CD8-positive, alpha-beta memory T cell (primary cell): ENCODE measurements at regions not wholly inside any gene's neighbourhood (a gene's known extent, or its start where the extent isn't known, plus 50 kb on each side); places are given as distances from the start of the nearest gene placed in this dataset.
A peak's percentile ranks its signal among the peaks of the same experiment; 100 is the strongest.

Source experiments
- CTCF ChIA-PET: fragments of 350-600 bp; sonication (Branson Sonifier 250); formaldehyde crosslinking; loops from one replicate; lab custom pipeline; 2021; ENCODE audit warnings: antibody characterized with exemption; lab: Charles Lee
- POLR2A ChIA-PET: fragments of 350-600 bp; sonication (Branson Sonifier 250); formaldehyde crosslinking; loops from one replicate; lab custom pipeline; 2021; ENCODE audit warnings: antibody characterized with exemption; lab: Charles Lee
- DNase-seq, 5 donors: peaks; one replicate each; pipeline versions ENCODE4 v3.0.0 to v3.0.0-alpha.2; 2020 to 2022; ENCODE audit warnings: mixed read lengths in 1 of 5
- H3K27ac ChIP-seq: one replicate; pipeline ENCODE4 v1.7.0; 2013; ENCODE audit warnings: low read depth, mild to moderate bottlenecking, low read length, moderate library complexity
- H3K27me3 ChIP-seq: 2 replicates; pipeline ENCODE4 v1.7.0; 2013; ENCODE audit warnings: low read length, mild to moderate bottlenecking; ENCODE audit not compliant: insufficient read depth, poor library complexity, severe bottlenecking
- H3K36me3 ChIP-seq: 2 replicates; pipeline ENCODE4 v1.7.0; 2013; ENCODE audit warnings: mild to moderate bottlenecking, low read length, moderate library complexity; ENCODE audit not compliant: insufficient read depth
- H3K4me1 ChIP-seq: 2 replicates; pipeline ENCODE4 v1.7.0; 2013; ENCODE audit warnings: mild to moderate bottlenecking, low read length, moderate library complexity; ENCODE audit not compliant: insufficient read depth
- H3K4me3 ChIP-seq: 2 replicates; pipeline ENCODE4 v1.7.0; 2013; ENCODE audit warnings: mild to moderate bottlenecking, low read length
- H3K9me3 ChIP-seq: 2 replicates; pipeline ENCODE4 v1.7.0; 2013; ENCODE audit warnings: mild to moderate bottlenecking, low read length
- H3K27ac Mint-ChIP-seq, 8 donors: one replicate each; pipeline ENCODE4 v1.8.0; 2020 to 2021; ENCODE audit warnings: mixed read lengths in 8 of 8, mild to moderate bottlenecking in 6 of 8, inconsistent platforms in 3 of 8, moderate library complexity in 3 of 8
- H3K27me3 Mint-ChIP-seq, 2 donors: one replicate each; pipeline ENCODE4 v1.8.0; 2020 to 2021; ENCODE audit warnings: mixed read lengths in 2 of 2, mild to moderate bottlenecking in 1 of 2, moderate library complexity in 1 of 2
- H3K36me3 Mint-ChIP-seq, 3 donors: one replicate each; pipeline ENCODE4 v1.8.0; 2020 to 2021; ENCODE audit warnings: mixed read lengths in 3 of 3, inconsistent platforms in 1 of 3, mild to moderate bottlenecking in 1 of 3
- H3K4me1 Mint-ChIP-seq, 3 donors: one replicate each; pipeline ENCODE4 v1.8.0; 2020 to 2021; ENCODE audit warnings: mixed read lengths in 3 of 3, inconsistent platforms in 1 of 3, mild to moderate bottlenecking in 1 of 3
- H3K4me3 Mint-ChIP-seq, 7 donors: one replicate each; pipeline ENCODE4 v1.8.0; 2020 to 2021; ENCODE audit warnings: mixed read lengths in 7 of 7, mild to moderate bottlenecking in 6 of 7, moderate library complexity in 4 of 7, inconsistent platforms in 2 of 7
- H3K9me3 Mint-ChIP-seq, 5 donors: one replicate each; pipeline ENCODE4 v1.8.0; 2020 to 2022; ENCODE audit warnings: mixed read lengths in 5 of 5, mild to moderate bottlenecking in 3 of 5, moderate library complexity in 2 of 5, inconsistent platforms in 1 of 5

DNA sequence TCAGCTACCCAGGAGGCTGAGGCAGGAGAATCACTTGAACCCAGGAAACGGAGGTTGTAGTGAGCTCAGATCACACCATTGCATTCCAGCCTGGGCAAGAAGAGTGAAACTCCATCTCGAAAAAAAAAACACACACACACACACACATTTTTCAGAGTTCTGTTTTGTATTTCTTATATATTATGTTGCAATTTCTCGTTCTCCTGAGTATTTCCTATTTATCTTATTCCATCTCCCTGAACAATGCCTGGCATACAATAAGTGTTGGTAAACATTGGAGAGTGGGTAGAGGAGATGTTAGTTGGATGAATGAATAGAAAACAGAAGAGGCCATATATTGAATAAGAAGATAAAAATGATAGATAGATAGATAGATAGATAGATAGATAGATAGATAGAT, 167.8 kb upstream of the CDH5 start:
- Mint-ChIP-seq H3K27ac (no peak overlapping the region), H3K9me3 (no peaks in the 10 kb centered on the region), H3K27me3 (peaks cover 1 to 19% of the 10 kb centered on the region in 2 donors), H3K4me1 (no peaks in the 10 kb centered on the region), H3K4me3 (no peak overlapping the region), H3K36me3 (no peaks in the 10 kb centered on the region)
- Histone ChIP-seq H3K27ac (no peak overlapping the region), H3K4me1 (no peaks in the 10 kb centered on the region), H3K9me3 (no peaks in the 10 kb centered on the region), H3K27me3 (no peaks in the 10 kb centered on the region), H3K36me3 (no peaks in the 10 kb centered on the region), H3K4me3 (no peak overlapping the region)
- POLR2A ChIA-PET = no interaction called here
- no peak for DNase-seq
- CTCF ChIA-PET = no interaction called here

DNA sequence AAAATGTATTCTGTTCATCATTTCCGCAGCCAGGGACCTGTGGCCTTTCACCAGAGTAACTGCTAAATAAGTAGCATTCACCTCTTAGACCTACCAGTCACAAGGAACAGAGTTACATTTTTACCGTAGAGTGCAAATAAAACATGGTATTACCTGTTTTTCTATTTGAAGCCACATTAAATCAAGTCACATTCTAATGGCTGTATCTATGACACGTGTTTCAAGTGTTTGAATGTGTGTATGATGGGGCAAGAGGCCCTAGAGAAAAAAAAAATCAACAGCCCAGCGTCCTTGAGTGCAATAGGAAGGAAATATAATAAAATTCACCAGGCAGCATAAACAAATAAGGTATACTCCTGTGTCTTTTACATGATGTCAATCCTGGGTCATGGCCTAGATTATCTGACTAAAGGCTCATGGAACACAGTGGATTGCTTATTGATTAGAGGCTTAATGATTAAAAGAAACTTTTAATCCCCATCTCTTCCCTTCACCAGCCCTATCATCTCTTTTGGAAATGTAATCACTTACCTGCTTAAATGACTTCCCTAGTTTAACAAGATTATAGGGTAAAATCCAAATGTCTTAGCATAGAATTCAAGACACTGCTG, 168.7 kb upstream of the CDH5 start:
- H3K9me3 Mint-ChIP-seq = no peaks in the 10 kb centered on the region
- ChIA-PET CTCF (no interaction called here), POLR2A (no interaction called here)
- no peaks in the 10 kb centered on the region for H3K36me3 Mint-ChIP-seq
- H3K4me1 Mint-ChIP-seq = no peaks in the 10 kb centered on the region
- Histone ChIP-seq H3K4me3 (no peak overlapping the region), H3K4me1 (no peaks in the 10 kb centered on the region), H3K9me3 (no peaks in the 10 kb centered on the region), H3K27ac (no peak overlapping the region), H3K36me3 (no peaks in the 10 kb centered on the region), H3K27me3 (no peaks in the 10 kb centered on the region)
- DNase-seq = no peak
- no peak overlapping the region for H3K27ac Mint-ChIP-seq
- H3K27me3 Mint-ChIP-seq = peaks cover 1 to 15% of the 10 kb centered on the region in 2 donors
- H3K4me3 Mint-ChIP-seq = no peak overlapping the region

DNA sequence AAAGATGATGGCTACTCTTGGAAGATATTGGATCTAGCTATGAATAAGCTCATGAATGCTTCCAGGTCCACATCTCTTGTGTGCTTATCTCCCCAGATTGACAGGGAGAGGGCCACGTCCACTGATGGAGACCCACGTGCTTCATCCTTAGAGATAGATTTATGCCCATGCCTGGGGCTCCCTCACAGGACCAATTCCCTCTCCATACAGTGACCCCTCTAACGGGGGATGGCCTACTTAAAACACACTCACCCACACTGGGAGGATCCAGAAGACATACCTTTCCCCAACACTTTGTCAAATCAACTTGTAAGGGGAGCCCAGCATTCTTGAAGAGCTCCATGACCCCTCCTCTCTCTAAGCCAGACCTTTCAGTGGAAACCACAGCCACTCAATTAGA, 169.7 kb upstream of the CDH5 start:
- peaks cover 1 to 7% of the 10 kb centered on the region in 2 donors for H3K27me3 Mint-ChIP-seq
- Histone ChIP-seq H3K4me3 (no peak overlapping the region), H3K4me1 (no peaks in the 10 kb centered on the region), H3K9me3 (no peaks in the 10 kb centered on the region), H3K27me3 (no peaks in the 10 kb centered on the region), H3K36me3 (no peaks in the 10 kb centered on the region), H3K27ac (no peak overlapping the region)
- CTCF ChIA-PET = no interaction called here
- H3K9me3 Mint-ChIP-seq = no peaks in the 10 kb centered on the region
- H3K4me1 Mint-ChIP-seq = no peaks in the 10 kb centered on the region
- no peak for DNase-seq
- H3K36me3 Mint-ChIP-seq = no peaks in the 10 kb centered on the region
- H3K27ac Mint-ChIP-seq = no peak overlapping the region
- POLR2A ChIA-PET = no interaction called here
- no peak overlapping the region for H3K4me3 Mint-ChIP-seq

DNA sequence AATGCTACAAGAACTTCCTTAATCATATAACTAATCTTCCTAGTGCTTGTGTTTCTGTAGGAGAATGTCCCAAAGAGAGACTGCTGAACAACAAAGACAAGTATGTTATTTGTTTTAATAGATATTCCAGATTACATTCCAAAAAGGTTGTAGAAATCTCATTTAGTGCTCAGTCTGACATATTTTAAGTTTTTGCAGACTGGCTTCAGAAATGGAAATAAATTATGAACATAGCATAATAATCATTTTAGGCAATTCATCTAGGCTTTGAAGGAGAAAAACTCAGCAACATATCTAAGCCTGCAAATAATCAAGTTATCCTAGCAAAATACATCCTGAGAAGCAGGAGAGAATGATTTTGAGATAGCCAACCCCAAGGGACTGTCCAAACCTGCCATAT, 171.6 kb upstream of the CDH5 start:
- H3K27ac ChIP-seq = no peak overlapping the region
- no peaks in the 10 kb centered on the region for H3K36me3 ChIP-seq
- H3K27ac Mint-ChIP-seq = no peak overlapping the region
- H3K9me3 Mint-ChIP-seq = peaks cover 0 to 3% (median 0%) of the 10 kb centered on the region in 5 donors
- no peaks in the 10 kb centered on the region for H3K9me3 ChIP-seq
- no peaks in the 10 kb centered on the region for H3K36me3 Mint-ChIP-seq
- H3K4me1 ChIP-seq = no peaks in the 10 kb centered on the region
- H3K4me3 Mint-ChIP-seq = no peak overlapping the region
- DNase-seq = no peak
- no peak overlapping the region for H3K4me3 ChIP-seq
- H3K4me1 Mint-ChIP-seq = no peaks in the 10 kb centered on the region
- ChIA-PET POLR2A (no interaction called here), CTCF (no interaction called here)
- H3K27me3 Mint-ChIP-seq = peaks cover 1 to 22% of the 10 kb centered on the region in 2 donors
- H3K27me3 ChIP-seq = no peaks in the 10 kb centered on the region

DNA sequence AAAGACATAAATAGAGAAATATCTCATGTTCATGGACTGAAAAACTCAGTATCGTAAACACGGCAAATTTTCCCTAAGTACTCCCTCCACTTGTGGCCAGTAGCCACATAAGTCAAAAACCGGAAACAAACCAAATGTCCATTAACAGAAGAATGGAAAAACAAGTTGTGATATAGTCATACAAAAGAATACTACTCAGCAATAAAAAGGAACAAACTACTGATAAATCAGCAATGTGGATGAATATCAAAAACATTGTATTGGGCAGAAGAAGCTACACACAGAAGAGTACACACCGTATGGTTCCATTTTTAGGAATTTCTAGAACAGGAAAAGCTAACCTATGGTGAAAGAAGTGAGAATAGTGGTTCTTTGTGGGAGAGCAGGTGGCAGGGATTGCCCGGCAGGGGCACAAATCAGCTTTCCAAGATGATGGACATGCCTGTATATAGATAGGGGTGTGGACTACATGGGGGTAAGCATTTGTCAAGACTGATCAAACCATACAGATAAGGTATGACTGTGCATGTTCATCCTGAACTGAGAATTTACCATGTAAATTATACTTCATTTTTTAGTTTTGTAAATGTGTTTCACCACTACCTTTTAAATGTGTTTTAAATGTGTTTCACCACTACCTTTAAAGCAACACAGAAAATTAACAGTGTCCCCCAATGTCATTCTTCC, 172.8 kb upstream of the CDH5 start:
- H3K4me3 Mint-ChIP-seq = no peak overlapping the region
- no peaks in the 10 kb centered on the region for H3K36me3 Mint-ChIP-seq
- POLR2A ChIA-PET = no interaction called here
- Histone ChIP-seq H3K4me1 (no peaks in the 10 kb centered on the region), H3K27me3 (no peaks in the 10 kb centered on the region), H3K36me3 (no peaks in the 10 kb centered on the region), H3K4me3 (no peak overlapping the region), H3K27ac (no peak overlapping the region), H3K9me3 (no peaks in the 10 kb centered on the region)
- DNase-seq = no peak
- peaks cover 3 to 29% of the 10 kb centered on the region in 2 donors for H3K27me3 Mint-ChIP-seq
- peaks cover 0 to 3% (median 0%) of the 10 kb centered on the region in 5 donors for H3K9me3 Mint-ChIP-seq
- H3K27ac Mint-ChIP-seq = no peak overlapping the region
- CTCF ChIA-PET = no interaction called here
- H3K4me1 Mint-ChIP-seq = no peaks in the 10 kb centered on the region

DNA sequence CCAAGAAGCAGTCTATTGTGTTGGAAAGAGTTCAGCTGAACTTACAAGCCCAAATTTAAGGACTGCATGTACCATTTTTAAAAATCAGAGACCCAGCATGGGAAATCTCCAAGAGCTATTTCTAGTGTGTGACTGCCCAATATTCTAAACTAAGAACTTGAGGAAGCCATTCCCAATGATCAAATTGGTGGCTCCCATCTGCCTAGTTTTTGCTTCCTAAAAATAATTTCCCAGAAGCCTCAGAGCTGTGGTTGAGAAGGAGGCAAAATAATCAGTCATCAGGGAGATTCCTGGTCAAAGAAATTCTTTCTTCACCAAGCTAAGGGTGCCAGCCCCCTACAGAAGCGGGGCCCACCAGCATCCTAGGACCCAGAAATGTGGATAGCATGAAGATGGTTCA, 176.1 kb upstream of the CDH5 start:
- no peak overlapping the region for H3K27ac Mint-ChIP-seq
- CTCF ChIA-PET = no interaction called here
- DNase-seq = no peak
- H3K27ac ChIP-seq = no peak overlapping the region
- POLR2A ChIA-PET = no interaction called here
- H3K36me3 Mint-ChIP-seq = no peaks in the 10 kb centered on the region
- H3K9me3 Mint-ChIP-seq = peaks cover 0 to 3% (median 0%) of the 10 kb centered on the region in 5 donors
- H3K27me3 ChIP-seq = no peaks in the 10 kb centered on the region
- H3K4me3 Mint-ChIP-seq = no peak overlapping the region
- H3K4me1 ChIP-seq = no peaks in the 10 kb centered on the region
- H3K9me3 ChIP-seq = no peaks in the 10 kb centered on the region
- peaks cover 7 to 38% of the 10 kb centered on the region in 2 donors for H3K27me3 Mint-ChIP-seq
- H3K36me3 ChIP-seq = no peaks in the 10 kb centered on the region
- no peaks in the 10 kb centered on the region for H3K4me1 Mint-ChIP-seq
- no peak overlapping the region for H3K4me3 ChIP-seq

DNA sequence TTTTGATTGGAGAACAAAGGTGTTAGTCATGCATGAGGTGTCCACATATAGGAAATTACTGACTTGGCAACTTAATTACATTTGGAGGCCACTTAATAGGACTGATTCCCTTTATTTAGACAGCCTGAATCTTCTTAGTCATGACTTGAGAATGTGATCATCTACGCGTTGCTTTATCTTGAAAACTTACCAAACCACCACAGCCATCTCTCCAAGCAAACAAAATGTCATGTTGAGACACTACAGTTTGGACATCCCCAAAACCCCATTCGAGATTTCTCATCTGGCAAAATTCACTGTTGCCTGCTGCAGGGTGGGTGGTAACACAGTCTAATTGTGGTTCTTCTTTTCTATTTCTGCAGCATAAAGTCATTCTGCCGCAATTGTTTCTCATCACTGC, 176.5 kb upstream of the CDH5 start:
- Histone ChIP-seq H3K27me3 (no peaks in the 10 kb centered on the region), H3K36me3 (no peaks in the 10 kb centered on the region), H3K4me1 (no peaks in the 10 kb centered on the region), H3K9me3 (no peaks in the 10 kb centered on the region), H3K27ac (no peak overlapping the region), H3K4me3 (no peak overlapping the region)
- Mint-ChIP-seq H3K27me3 (peaks cover 7 to 38% of the 10 kb centered on the region in 2 donors), H3K9me3 (peaks cover 0 to 3% (median 0%) of the 10 kb centered on the region in 5 donors), H3K4me1 (no peaks in the 10 kb centered on the region), H3K27ac (no peak overlapping the region), H3K36me3 (no peaks in the 10 kb centered on the region), H3K4me3 (no peak overlapping the region)
- CTCF ChIA-PET = no interaction called here
- POLR2A ChIA-PET = no interaction called here
- DNase-seq = no peak

DNA sequence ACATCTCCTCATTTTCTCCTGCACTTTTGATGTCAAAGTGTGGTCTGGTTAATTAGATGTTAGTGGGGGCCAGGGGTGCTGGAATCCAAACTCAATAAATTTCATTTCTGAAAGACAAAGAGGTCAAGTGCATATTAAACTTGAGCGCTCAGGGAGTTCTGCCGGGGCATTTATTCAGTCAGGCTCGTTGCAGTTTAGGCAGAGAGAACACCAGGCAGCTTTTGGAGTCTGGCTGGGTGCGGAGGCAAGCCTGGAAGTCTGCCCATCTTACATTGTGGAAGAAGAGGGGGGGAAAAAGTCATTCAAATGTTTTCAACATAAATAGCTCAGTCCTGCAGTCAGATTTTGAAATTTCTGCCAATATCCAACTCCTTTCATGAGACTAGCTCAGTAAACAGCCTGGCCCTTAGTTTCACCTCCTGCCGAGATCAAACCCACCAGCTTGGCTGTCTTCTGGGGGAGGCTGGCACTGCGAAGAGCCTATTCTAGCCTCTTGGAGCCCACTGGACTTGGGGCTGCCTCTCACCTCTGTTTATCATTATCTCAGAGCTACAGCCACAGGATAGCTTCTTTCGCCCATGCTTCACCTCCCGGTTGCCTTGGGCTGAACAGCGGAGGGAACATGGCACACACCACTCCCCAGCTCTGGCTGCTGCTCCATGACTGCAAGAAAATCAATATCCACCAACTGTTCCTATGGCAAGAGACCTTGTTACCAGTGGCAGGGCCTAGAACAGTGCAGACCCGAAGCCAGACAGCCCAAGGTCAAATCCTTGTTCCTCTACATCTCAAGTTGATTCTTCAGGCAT, 177.4 kb upstream of the CDH5 start:
- no peaks in the 10 kb centered on the region for H3K27me3 ChIP-seq
- no peak overlapping the region for H3K4me3 Mint-ChIP-seq
- no peaks in the 10 kb centered on the region for H3K4me1 Mint-ChIP-seq
- H3K27ac ChIP-seq = no peak overlapping the region
- H3K9me3 Mint-ChIP-seq = peaks cover 0 to 3% (median 0%) of the 10 kb centered on the region in 5 donors
- ChIA-PET CTCF (no interaction called here), POLR2A (no interaction called here)
- H3K36me3 ChIP-seq = no peaks in the 10 kb centered on the region
- no peaks in the 10 kb centered on the region for H3K36me3 Mint-ChIP-seq
- no peaks in the 10 kb centered on the region for H3K9me3 ChIP-seq
- H3K4me3 ChIP-seq = no peak overlapping the region
- no peak for DNase-seq
- no peaks in the 10 kb centered on the region for H3K4me1 ChIP-seq
- H3K27ac Mint-ChIP-seq = peak overlapping the region in 1 of 8 donors; percentile 64
- peaks cover 7 to 34% of the 10 kb centered on the region in 2 donors for H3K27me3 Mint-ChIP-seq
